GM21529 (cell line): ENCODE measurements at regions not wholly inside any gene's neighbourhood (a gene's known extent, or its start where the extent isn't known, plus 50 kb on each side); places are given as distances from the start of the nearest gene placed in this dataset.
"Not testable (repeated sequence)": the region's sequence is repeated elsewhere in the genome, so short reads cannot be mapped to it uniquely, and the experiment has no call there.

Experiments
- ATAC-seq: cut with Tn5 transposase; IDR thresholded peaks from one replicate; pipeline ENCODE4 v1.9.1; 2021; ENCODE audit not compliant: unreplicated experiment

- ATAC-seq, result no peak
These were observed 254.9 kb upstream of the PCDH20 start for GRCh38 chr13:61670384-61671161.

- no peak for ATAC-seq
These were observed 249.4 kb upstream of the PCDH20 start for GRCh38 chr13:61664801-61665705.

GRCh38 chr13:61654481-61654880, 238.8 kb upstream of the PCDH20 start:
- no peak for ATAC-seq

GRCh38 chr13:61648547-61648946, 232.9 kb upstream of the PCDH20 start:
- ATAC-seq, result no peak

- no peak for ATAC-seq
These were observed 196.5 kb upstream of the PCDH20 start for GRCh38 chr13:61612192-61612591.

- no peak for ATAC-seq
These were observed 192.5 kb upstream of the PCDH20 start for GRCh38 chr13:61608138-61608537.

GRCh38 chr13:61600360-61601033, 184.8 kb upstream of the PCDH20 start:
- no peak for ATAC-seq

- no peak for ATAC-seq
These were observed 176.8 kb upstream of the PCDH20 start for GRCh38 chr13:61592489-61592888.

- ATAC-seq, result no peak
These were observed 160.3 kb upstream of the PCDH20 start for GRCh38 chr13:61575973-61576372.

DNA sequence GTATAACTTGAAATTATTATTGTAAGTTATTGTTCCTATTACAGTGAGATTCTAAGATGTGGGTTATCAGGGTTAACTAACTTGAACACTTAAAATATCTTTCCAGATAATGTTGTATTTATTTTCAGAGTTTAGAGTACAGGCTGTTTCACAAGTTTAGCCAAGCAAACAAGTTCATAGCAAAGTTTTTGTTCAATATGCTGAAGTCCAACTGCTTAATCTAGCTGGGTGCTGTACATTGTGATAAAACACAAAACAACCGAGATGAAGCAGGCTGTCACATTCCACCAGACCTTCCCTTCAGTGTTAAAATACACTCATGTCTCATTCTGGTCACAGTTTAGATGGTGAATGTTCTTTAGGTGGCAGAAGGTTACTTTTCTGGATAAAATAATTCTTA, 148.0 kb upstream of the PCDH20 start:
- no peak for ATAC-seq

GRCh38 chr13:61546911-61547310, 131.3 kb upstream of the PCDH20 start:
- ATAC-seq, result no peak

GRCh38 chr13:61546413-61546812, 130.8 kb upstream of the PCDH20 start:
- ATAC-seq, result no peak

DNA sequence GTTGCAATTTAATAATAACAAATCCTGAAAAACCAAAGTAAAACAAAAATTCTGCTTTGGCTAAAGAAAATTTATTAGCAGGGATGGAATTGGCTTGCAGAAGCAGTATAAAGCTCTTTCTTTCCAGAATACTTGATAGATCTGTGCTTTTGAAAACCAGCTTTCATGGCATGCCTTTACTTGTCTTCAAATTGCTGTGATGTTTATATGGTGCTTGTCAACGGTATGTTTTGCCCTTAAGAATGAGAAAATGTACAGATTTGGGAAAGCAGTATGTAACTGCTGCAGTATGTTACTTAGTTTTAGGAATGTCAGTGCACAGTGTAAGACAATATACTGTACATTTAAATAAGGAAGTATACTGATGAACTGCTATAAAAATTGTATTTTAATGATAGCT, 120.8 kb upstream of the PCDH20 start:
- ATAC-seq, result no peak

- no peak for ATAC-seq
These were observed 115.9 kb upstream of the PCDH20 start for GRCh38 chr13:61531383-61532065.

DNA sequence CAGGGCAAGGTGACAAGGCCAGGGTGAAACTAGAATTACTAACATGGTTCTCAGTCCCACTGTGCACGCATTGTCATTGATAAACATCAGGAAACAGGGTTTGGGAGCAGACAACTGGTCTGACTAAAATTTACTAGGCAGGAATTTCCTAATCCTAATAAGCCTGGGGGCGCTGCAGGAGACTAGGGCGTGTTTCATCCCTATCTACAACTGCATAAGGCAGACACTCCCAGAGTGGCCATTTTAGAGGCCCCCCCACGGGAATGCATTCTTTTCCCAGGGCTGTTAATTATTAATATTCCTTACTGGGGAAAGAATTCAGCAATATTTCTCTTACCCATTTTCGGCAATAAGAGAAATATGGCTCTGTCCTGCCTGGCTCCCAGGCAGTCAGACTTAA, 103.6 kb upstream of the PCDH20 start:
- ATAC-seq, result not testable (repeated sequence)

DNA sequence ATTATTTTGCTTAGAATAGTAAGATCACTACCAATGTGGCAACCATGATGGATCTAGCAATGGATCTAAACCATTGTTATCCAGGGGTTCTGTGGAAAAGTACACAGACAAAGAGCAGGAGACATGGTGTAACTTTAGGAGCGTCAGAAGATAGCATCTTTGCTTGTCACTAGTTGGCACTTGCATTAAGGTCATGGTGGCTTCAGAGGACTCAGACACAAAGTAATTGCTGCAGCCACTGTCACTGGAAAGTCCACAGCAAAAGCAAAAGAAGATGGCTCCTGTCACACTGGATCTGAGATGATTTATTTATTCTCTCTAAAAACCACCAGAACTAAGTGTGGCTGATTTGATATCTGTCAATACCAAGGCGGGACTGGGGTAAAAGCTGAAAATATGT, 93.3 kb upstream of the PCDH20 start:
- no peak for ATAC-seq

GRCh38 chr13:61500176-61500575, 84.5 kb upstream of the PCDH20 start:
- no peak for ATAC-seq

DNA sequence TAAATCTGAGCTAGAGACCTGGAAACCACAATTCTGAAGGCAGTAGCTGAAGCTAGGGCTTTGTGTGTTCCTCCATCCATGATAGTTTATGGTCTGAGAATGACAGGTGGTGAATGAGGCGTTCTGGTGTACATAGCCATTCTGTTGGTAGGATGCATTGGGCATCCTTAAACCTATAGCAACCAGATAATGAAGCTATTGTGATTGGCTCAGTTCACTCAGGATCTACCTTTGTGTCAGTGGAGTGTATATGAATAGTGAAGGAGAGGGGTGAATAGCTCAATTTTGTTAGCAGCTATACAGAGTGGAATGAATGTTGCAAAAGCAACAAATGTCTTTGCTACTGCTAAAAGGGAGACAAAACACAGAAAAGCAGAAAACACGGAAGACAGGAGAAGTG, 80.0 kb upstream of the PCDH20 start:
- ATAC-seq, result no peak

- ATAC-seq, result not testable (repeated sequence)
These were observed 77.9 kb upstream of the PCDH20 start for GRCh38 chr13:61493556-61493955.

DNA sequence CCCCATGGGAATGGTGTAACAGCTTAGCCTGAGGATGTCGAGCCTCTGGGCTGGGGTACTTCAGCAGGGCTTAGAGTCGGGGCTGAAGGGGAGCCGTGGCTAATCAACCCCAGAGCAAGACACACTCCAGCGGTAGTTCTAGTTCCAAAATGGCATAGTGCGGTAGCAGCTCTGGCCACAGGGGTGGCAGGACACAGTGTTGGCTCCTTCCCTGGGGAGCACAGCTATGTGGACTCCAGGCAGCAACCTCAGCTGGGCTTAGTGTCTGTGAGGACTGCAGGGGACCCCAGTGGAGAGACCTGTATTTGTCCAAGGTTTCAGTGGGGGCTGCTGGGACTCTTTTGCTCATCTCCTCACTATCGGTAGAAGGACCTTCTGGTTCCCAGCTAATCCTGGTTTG, 70.8 kb upstream of the PCDH20 start:
- ATAC-seq, result no peak
